Erythroblast (primary cell): ENCODE measurements at regions not wholly inside any gene's neighbourhood (a gene's known extent, or its start where the extent isn't known, plus 50 kb on each side); places are given as distances from the start of the nearest gene placed in this dataset.

Experiments
- GATA1 ChIP-seq: IDR thresholded peaks from 2 replicates; pipeline ENCODE4 v1.6.1; 2011; ENCODE audit warnings: low read depth, mild to moderate bottlenecking, control low read depth, low read length, moderate library complexity
- POLR2A ChIP-seq: IDR thresholded peaks from 2 replicates; pipeline ENCODE4 v1.6.1; 2011; ENCODE audit warnings: mild to moderate bottlenecking, low read length

GRCh38 chr1:187079330-187079729, 250.6 kb downstream of the PLA2G4A start:
- no peak for TF ChIP-seq POLR2A
- TF ChIP-seq GATA1, result no peak
